Colonic mucosa (tissue), 4 donors: ENCODE measurements at regions not wholly inside any gene's neighbourhood (a gene's known extent, or its start where the extent isn't known, plus 50 kb on each side); places are given as distances from the start of the nearest gene placed in this dataset.

Experiments
- DNase-seq: peaks from one replicate; pipeline ENCODE4 v3.0.0-alpha.2; 2020
- H3K27ac ChIP-seq: fragments of 200-600 bp; one replicate; pipeline ENCODE4 v1.8.0; 2021
- H3K27me3 ChIP-seq: fragments of 200-600 bp; one replicate; pipeline ENCODE4 v1.8.0; 2021
- H3K36me3 ChIP-seq: fragments of 200-600 bp; one replicate; pipeline ENCODE4 v1.8.0; 2021
- H3K4me1 ChIP-seq: fragments of 200-600 bp; one replicate; pipeline ENCODE4 v1.8.0; 2021; ENCODE audit warnings: mild to moderate bottlenecking
- H3K4me3 ChIP-seq: fragments of 200-600 bp; one replicate; pipeline ENCODE4 v1.8.0; 2021
- H3K9ac ChIP-seq, 2 donors: one replicate each; pipeline ENCODE4 v1.7.0; 2013; ENCODE audit warnings: control low read depth in 2 of 2, low read depth in 2 of 2, low read length in 2 of 2
- H3K9me3 ChIP-seq: fragments of 200-600 bp; one replicate; pipeline ENCODE4 v1.8.0; 2021
- intact Hi-C: fragments of 100-400 bp; cut with DNase I; formaldehyde crosslinking; loops from one replicate; pipeline ENCODE4 v1.14.1; 2022
- TF ChIP-seq, protein P1 (sequence below): fragments of 200-600 bp; IDR thresholded peaks from one replicate; pipeline ENCODE4 v1.8.0; 2022; ENCODE audit warnings: antibody characterized with exemption, mild to moderate bottlenecking
- donor health status: healthy.
- donor health status: DM: no; HTN: no; CAD: no.
- donor health status: DM: no; HTN: no; CAD: no.

DNA sequence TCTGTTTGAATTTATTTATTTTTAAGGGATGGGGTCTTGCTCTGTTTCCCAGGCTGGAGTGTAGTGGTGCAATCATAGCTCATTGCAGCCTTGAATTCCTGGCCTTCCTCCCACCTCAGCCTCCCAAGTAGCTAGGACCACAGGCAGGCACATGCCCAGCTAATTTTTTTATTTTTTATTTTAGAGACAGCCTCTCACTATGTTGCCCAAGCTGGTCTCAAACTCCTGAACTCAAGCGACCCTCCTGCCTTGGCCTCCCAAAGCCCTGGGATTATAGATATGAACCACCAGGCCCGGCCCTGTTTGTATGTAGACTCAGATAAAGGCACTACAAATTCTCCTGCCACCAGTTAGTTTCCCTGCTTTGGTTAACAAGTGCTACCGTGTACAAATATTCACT is 142.9 kb upstream of the SOX4 start:
- Histone ChIP-seq H3K27ac (no peak overlapping the region), H3K27me3 (no peaks in the 10 kb centered on the region), H3K4me3 (no peak overlapping the region), H3K4me1 (no peaks in the 10 kb centered on the region), H3K9ac (no peak overlapping the region), H3K36me3 (no peaks in the 10 kb centered on the region), H3K9me3 (no peaks in the 10 kb centered on the region)
- DNase-seq = no peak
- intact Hi-C loops = no loop called here
- TF ChIP-seq, protein P1, sequence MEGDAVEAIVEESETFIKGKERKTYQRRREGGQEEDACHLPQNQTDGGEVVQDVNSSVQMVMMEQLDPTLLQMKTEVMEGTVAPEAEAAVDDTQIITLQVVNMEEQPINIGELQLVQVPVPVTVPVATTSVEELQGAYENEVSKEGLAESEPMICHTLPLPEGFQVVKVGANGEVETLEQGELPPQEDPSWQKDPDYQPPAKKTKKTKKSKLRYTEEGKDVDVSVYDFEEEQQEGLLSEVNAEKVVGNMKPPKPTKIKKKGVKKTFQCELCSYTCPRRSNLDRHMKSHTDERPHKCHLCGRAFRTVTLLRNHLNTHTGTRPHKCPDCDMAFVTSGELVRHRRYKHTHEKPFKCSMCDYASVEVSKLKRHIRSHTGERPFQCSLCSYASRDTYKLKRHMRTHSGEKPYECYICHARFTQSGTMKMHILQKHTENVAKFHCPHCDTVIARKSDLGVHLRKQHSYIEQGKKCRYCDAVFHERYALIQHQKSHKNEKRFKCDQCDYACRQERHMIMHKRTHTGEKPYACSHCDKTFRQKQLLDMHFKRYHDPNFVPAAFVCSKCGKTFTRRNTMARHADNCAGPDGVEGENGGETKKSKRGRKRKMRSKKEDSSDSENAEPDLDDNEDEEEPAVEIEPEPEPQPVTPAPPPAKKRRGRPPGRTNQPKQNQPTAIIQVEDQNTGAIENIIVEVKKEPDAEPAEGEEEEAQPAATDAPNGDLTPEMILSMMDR = no peak

DNA sequence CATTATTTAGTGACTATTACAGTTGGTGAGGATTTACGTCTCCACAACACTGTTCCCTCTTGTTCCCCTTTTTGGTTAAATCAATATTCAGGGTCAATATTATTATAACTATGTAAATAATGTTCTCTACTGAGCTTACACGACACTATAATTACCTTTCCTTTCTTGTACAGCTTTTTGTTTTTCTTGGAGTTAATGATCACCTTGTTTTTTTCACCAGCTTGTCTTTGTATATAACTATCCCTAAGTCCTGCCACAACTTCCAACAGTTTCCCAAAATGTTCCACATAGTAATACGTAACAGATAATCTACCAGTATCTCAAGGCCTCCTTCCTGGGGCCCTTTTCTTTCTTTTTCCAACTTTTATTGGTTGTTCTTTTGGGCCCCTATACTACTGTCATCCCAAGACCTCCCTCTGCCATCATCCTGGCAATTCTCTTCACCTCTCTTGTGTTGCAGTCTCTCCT is 142.0 kb upstream of the SOX4 start:
- H3K27me3 ChIP-seq = no peaks in the 10 kb centered on the region
- H3K9me3 ChIP-seq = no peaks in the 10 kb centered on the region
- H3K9ac ChIP-seq = no peak overlapping the region
- H3K4me1 ChIP-seq = no peaks in the 10 kb centered on the region
- no peak overlapping the region for H3K4me3 ChIP-seq
- DNase-seq = no peak
- H3K27ac ChIP-seq = no peak overlapping the region
- intact Hi-C loops = no loop called here
- TF ChIP-seq, protein P1 = no peak
- no peaks in the 10 kb centered on the region for H3K36me3 ChIP-seq

DNA sequence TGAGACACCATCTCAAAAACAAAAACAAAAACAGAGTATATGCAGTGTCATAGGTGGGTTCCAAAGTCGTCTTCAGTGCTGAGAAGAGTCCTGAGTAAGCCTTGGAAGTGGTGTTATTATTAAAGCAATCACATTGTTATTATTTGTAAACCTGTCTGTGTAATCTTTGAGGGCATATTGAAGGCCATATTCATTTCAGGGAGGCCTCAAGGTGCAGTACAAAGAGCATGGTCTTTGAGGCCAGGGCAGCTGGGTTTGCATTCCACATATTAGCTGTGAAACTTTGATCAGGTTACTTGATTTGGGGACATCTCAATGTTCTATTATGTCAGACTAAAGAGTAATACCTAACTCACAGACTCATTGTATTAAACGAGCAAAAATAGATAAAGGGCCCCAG is 139.3 kb upstream of the SOX4 start:
- Histone ChIP-seq H3K9me3 (no peaks in the 10 kb centered on the region), H3K4me3 (no peak overlapping the region), H3K9ac (no peak overlapping the region), H3K27ac (no peak overlapping the region), H3K36me3 (no peaks in the 10 kb centered on the region), H3K4me1 (no peaks in the 10 kb centered on the region), H3K27me3 (no peaks in the 10 kb centered on the region)
- DNase-seq = no peak
- TF ChIP-seq, protein P1 = no peak
- intact Hi-C loops = no loop called here

GRCh38 chr6:21455071-21455470 is 138.5 kb upstream of the SOX4 start:
- intact Hi-C loops = no loop called here
- H3K36me3 ChIP-seq = no peaks in the 10 kb centered on the region
- no peak for DNase-seq
- TF ChIP-seq, protein P1 = no peak
- H3K9ac ChIP-seq = no peak overlapping the region
- H3K27me3 ChIP-seq = no peaks in the 10 kb centered on the region
- no peaks in the 10 kb centered on the region for H3K9me3 ChIP-seq
- H3K4me1 ChIP-seq = no peaks in the 10 kb centered on the region
- no peak overlapping the region for H3K27ac ChIP-seq
- no peak overlapping the region for H3K4me3 ChIP-seq

DNA sequence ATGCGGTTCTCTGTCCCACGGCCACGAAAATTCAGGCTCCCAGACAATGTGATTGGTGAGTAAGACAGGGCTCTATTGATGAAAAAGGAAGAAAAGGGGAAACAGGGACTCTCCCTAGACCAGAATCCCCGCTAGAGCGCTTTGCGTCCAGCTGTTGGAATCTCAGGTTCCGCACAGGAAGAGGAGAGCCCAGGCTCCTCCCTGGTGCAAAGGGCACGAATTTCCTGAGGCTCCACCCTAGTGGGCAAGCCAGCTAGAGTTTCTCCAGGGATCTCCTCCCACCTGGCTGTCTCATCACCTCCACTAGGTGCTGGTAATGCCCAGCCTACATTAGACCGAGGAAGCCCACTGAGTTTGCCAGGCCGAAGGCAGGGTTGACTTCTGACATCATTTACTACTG is 135.9 kb upstream of the SOX4 start:
- H3K9me3 ChIP-seq = no peaks in the 10 kb centered on the region
- H3K27ac ChIP-seq = no peak overlapping the region
- H3K36me3 ChIP-seq = no peaks in the 10 kb centered on the region
- no peaks in the 10 kb centered on the region for H3K4me1 ChIP-seq
- H3K27me3 ChIP-seq = no peaks in the 10 kb centered on the region
- intact Hi-C loops = no loop called here
- H3K4me3 ChIP-seq = no peak overlapping the region
- DNase-seq = no peak
- TF ChIP-seq, protein P1 = no peak
- H3K9ac ChIP-seq = no peak overlapping the region

- TF ChIP-seq, protein P1 = no peak
- H3K9me3 ChIP-seq = no peaks in the 10 kb centered on the region
- no peak overlapping the region for H3K27ac ChIP-seq
- H3K4me1 ChIP-seq = no peaks in the 10 kb centered on the region
- no peak overlapping the region for H3K9ac ChIP-seq
- no peaks in the 10 kb centered on the region for H3K27me3 ChIP-seq
- H3K36me3 ChIP-seq = no peaks in the 10 kb centered on the region
- H3K4me3 ChIP-seq = no peak overlapping the region
- no peak for DNase-seq
- intact Hi-C loops = no loop called here
Observed at GRCh38 chr6:21459641-21460040, 133.9 kb upstream of the SOX4 start.
